ENCODE measurements at regions not wholly inside any gene's neighbourhood (a gene's known extent, or its start where the extent isn't known, plus 50 kb on each side); places are given as distances from the start of the nearest gene placed in this dataset.

DNA sequence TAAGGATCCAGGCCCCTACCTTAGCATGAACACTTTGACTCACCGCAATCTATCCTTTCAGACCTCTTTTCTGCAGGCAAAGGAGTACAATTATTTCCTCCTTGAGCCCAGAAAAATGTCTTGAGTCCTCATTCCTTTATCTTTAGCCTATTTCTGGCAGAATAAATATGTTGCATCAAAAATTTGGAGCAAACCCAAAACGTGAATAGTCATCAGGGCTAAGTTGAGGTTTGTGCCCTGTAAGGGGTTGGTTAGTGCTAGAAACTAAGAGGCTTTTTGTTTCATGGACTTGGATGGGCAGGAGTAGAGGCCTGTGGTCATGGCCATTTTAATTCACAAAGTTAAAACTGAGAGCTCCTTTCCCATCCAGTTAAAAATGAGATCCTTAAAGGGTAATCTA lies 460.3 kb downstream of the GBA3 start:
- no peaks in the 10 kb centered on the region for H3K4me1 Mint-ChIP-seq
- H3K27ac Mint-ChIP-seq, result no peak overlapping the region
- Histone ChIP-seq H4K20me1 (ENCODE audit: control insufficient read depth, insufficient read depth, low read length, poor library complexity, severe bottlenecking) (no peaks in the 10 kb centered on the region), H3K9ac (ENCODE audit: low read length) (no peak overlapping the region), H3K36me3 (replicated peaks in 1 of 2; ENCODE audit: control extremely low read depth in 1 of 2, control insufficient read depth in 1 of 2, extremely low read depth in 1 of 2, insufficient read depth in 2 of 2, low read length in 1 of 2) (no peaks in the 10 kb centered on the region), H3K79me2 (ENCODE audit: control insufficient read depth, insufficient read depth, low read length) (no peaks in the 10 kb centered on the region), H3K27ac (ENCODE audit: low read length in 2 of 2) (no peak overlapping the region), H2AFZ (ENCODE audit: insufficient read depth, low read depth, low read length, poor library complexity, severe bottlenecking) (no peak overlapping the region), H3K27me3 (replicated peaks in 1 of 4; ENCODE audit: control extremely low read depth in 1 of 4, control insufficient read depth in 3 of 4, insufficient read depth in 4 of 4, low read length in 3 of 4) (no peaks in the 10 kb centered on the region), H3K4me2 (replicated peaks; ENCODE audit: low read depth, low read length, poor library complexity, severe bottlenecking) (no peak overlapping the region), H3K4me1 (ENCODE audit: control insufficient read depth in 2 of 2, insufficient read depth in 2 of 2, low read length in 2 of 2) (no peaks in the 10 kb centered on the region), H3K4me3 (ENCODE audit: control extremely low read depth in 1 of 5, extremely low read depth in 1 of 5, insufficient read depth in 1 of 5, low read depth in 2 of 5, low read length in 4 of 5) (no peak overlapping the region), H3K9me3 (ENCODE audit: control extremely low read depth in 1 of 3, control insufficient read depth in 2 of 3, insufficient read depth in 1 of 3, low read length in 2 of 3) (peaks cover 0 to 7% (median 0%) of the 10 kb centered on the region in 3 donors)
- ChIA-PET CTCF (no interaction called here), POLR2A (no interaction called here)
- H3K27me3 Mint-ChIP-seq, result no peaks in the 10 kb centered on the region
- ATAC-seq (ENCODE audit: low read depth) (no peak), DNase-seq (no peak)
- intact Hi-C loops (cut with micrococcal nuclease), result no loop called here
- 100% methylated on average over 1 of the region's 2 CpGs for WGBS (ENCODE audit: insufficient coverage)
- no peak for TF ChIP-seq EZH2 (IDR thresholded peaks at IDR 0.05; ENCODE audit: borderline replicate concordance, insufficient read depth, low read depth, low read length, poor library complexity, severe bottlenecking)
- TF ChIP-seq, protein P1, sequence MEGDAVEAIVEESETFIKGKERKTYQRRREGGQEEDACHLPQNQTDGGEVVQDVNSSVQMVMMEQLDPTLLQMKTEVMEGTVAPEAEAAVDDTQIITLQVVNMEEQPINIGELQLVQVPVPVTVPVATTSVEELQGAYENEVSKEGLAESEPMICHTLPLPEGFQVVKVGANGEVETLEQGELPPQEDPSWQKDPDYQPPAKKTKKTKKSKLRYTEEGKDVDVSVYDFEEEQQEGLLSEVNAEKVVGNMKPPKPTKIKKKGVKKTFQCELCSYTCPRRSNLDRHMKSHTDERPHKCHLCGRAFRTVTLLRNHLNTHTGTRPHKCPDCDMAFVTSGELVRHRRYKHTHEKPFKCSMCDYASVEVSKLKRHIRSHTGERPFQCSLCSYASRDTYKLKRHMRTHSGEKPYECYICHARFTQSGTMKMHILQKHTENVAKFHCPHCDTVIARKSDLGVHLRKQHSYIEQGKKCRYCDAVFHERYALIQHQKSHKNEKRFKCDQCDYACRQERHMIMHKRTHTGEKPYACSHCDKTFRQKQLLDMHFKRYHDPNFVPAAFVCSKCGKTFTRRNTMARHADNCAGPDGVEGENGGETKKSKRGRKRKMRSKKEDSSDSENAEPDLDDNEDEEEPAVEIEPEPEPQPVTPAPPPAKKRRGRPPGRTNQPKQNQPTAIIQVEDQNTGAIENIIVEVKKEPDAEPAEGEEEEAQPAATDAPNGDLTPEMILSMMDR (IDR thresholded peaks at IDR 0.05), result no peak
- no peak overlapping the region for H3K4me3 Mint-ChIP-seq
- peaks cover 3% of the 10 kb centered on the region for H3K9me3 Mint-ChIP-seq (ENCODE audit: insufficient read depth)

DNA sequence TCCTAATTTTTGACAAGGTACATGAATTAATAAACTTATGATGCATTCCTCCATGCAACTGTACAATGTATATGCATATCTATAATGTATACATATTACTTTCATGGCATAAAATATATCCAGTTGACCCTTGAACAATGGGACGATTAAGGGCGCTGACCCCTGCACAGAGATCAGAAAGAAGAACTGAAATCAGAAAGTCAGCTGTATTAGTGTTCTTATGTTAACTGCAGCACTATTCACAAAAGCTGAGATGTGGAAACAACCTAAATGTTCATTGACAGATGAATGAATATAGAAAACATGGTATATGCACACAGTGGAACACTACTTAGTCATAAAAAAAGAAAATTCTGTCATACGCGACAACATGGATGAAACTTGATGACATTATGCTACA lies 457.1 kb downstream of the GBA3 start:
- no peak overlapping the region for H3K4me2 ChIP-seq (replicated peaks; ENCODE audit: low read depth, low read length, poor library complexity, severe bottlenecking)
- no peaks in the 10 kb centered on the region for H3K27me3 ChIP-seq (replicated peaks in 1 of 4; ENCODE audit: control extremely low read depth in 1 of 4, control insufficient read depth in 3 of 4, insufficient read depth in 4 of 4, low read length in 3 of 4)
- ATAC-seq (ENCODE audit: low read depth) (no peak), DNase-seq (no peak)
- H3K79me2 ChIP-seq (ENCODE audit: control insufficient read depth, insufficient read depth, low read length), result no peaks in the 10 kb centered on the region
- ChIA-PET POLR2A (no interaction called here), CTCF (no interaction called here)
- no peak overlapping the region for H3K27ac ChIP-seq (ENCODE audit: low read length in 2 of 2)
- H4K20me1 ChIP-seq (ENCODE audit: control insufficient read depth, insufficient read depth, low read length, poor library complexity, severe bottlenecking), result no peaks in the 10 kb centered on the region
- intact Hi-C loops (cut with micrococcal nuclease), result no loop called here
- peaks cover 0 to 7% (median 0%) of the 10 kb centered on the region in 3 donors for H3K9me3 ChIP-seq (ENCODE audit: control extremely low read depth in 1 of 3, control insufficient read depth in 2 of 3, insufficient read depth in 1 of 3, low read length in 2 of 3)
- peaks cover 3% of the 10 kb centered on the region for H3K9me3 Mint-ChIP-seq (ENCODE audit: insufficient read depth)
- no peaks in the 10 kb centered on the region for H3K4me1 Mint-ChIP-seq
- no peak overlapping the region for H3K4me3 Mint-ChIP-seq
- no peaks in the 10 kb centered on the region for H3K27me3 Mint-ChIP-seq
- H2AFZ ChIP-seq (ENCODE audit: insufficient read depth, low read depth, low read length, poor library complexity, severe bottlenecking), result no peak overlapping the region
- no peak overlapping the region for H3K4me3 ChIP-seq (ENCODE audit: control extremely low read depth in 1 of 5, extremely low read depth in 1 of 5, insufficient read depth in 1 of 5, low read depth in 2 of 5, low read length in 4 of 5)
- no CpG with 5 or more reads among the region's 4 CpGs for WGBS (ENCODE audit: insufficient coverage)
- no peak for TF ChIP-seq EZH2 (IDR thresholded peaks at IDR 0.05; ENCODE audit: borderline replicate concordance, insufficient read depth, low read depth, low read length, poor library complexity, severe bottlenecking)
- TF ChIP-seq, protein P1 (IDR thresholded peaks at IDR 0.05), result no peak
- no peak overlapping the region for H3K9ac ChIP-seq (ENCODE audit: low read length)
- no peaks in the 10 kb centered on the region for H3K36me3 ChIP-seq (replicated peaks in 1 of 2; ENCODE audit: control extremely low read depth in 1 of 2, control insufficient read depth in 1 of 2, extremely low read depth in 1 of 2, insufficient read depth in 2 of 2, low read length in 1 of 2)
- no peaks in the 10 kb centered on the region for H3K4me1 ChIP-seq (ENCODE audit: control insufficient read depth in 2 of 2, insufficient read depth in 2 of 2, low read length in 2 of 2)
- no peak overlapping the region for H3K27ac Mint-ChIP-seq
